GM19240 (cell line): ENCODE measurements at regions not wholly inside any gene's neighbourhood (a gene's known extent, or its start where the extent isn't known, plus 50 kb on each side); places are given as distances from the start of the nearest gene placed in this dataset.
"Not testable (repeated sequence)": the region's sequence is repeated elsewhere in the genome, so short reads cannot be mapped to it uniquely, and the experiment has no call there.

Experiments
- DNase-seq: peaks from one replicate; pipeline ENCODE4 v3.0.0; 2011; ENCODE audit warnings: low spot score; ENCODE audit not compliant: insufficient read length

DNA sequence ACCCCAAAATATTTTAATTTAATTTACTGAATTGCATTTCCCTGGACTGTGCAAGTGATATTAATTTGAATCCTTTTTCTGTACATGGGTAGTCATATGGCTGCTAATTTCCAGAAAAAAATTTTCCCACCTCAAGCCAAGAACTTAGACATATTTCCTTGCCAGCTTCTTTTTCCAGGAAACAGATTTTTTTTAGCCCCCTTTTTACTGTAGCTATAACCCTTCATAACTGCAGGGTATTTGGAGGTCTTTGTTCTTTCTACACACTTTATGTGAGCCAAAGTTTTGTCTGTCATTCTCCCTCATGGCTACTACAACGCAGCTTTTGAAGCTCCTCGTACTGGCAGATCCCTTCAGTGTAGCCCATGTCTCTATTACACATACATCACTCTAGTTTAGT, 261.2 kb upstream of the PIK3R1 start:
- no peak for DNase-seq

DNA sequence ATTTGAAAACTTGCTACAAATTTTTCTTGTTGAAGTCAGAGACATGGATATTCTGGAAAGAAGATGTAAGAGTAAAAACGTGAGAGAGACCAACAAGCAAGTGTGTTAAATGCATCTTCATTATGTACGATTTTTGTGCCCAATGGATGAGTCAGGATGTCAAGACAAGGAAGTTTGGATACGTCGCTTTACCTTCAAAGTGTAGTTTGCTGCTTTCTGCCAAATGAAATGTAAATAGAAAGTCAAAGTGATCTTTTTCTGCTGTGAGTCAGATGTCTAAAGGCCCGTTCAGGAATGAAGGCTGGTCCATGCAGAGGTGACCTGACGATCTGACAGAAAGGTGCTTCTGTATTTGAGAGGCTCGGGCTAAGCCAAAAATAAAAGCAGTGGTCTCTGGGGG, 273.1 kb upstream of the PIK3R1 start:
- DNase-seq: no peak

DNA sequence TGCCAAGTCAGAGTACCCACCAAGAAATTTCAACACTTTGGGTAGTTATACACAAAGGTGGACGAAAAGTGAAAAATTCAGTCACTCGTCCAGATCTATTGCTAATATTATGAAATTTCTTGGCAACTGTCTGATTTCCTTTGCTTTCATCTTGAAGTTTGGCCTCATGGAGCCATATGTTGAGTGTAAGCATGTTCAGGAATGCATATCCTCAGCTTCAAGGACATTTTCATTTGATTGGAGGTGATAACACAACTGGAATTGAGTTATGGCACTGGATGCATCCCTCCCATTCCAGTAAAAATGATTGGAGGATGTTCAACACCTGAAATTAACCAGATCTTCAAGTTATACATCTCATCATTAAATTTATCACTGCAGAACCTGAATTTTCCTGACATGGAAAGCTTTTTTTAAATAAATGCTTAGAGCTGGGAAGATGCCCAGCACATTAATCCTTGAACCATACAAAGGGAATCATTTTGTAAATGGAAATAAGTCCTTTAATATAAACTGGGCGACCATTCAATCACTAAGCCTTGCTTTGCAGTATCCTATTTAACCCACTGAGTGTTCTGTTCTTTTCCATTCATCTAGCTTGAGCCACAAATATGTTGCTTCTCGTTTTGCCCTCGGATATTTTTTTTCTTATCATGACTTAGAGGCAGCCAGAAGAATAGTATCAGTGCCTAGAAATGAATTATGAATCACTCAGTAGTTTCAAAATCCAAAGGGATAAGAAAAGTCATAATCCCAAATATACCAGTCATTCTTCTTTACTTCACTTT, 273.7 kb upstream of the PIK3R1 start:
- DNase-seq: no peak

DNA sequence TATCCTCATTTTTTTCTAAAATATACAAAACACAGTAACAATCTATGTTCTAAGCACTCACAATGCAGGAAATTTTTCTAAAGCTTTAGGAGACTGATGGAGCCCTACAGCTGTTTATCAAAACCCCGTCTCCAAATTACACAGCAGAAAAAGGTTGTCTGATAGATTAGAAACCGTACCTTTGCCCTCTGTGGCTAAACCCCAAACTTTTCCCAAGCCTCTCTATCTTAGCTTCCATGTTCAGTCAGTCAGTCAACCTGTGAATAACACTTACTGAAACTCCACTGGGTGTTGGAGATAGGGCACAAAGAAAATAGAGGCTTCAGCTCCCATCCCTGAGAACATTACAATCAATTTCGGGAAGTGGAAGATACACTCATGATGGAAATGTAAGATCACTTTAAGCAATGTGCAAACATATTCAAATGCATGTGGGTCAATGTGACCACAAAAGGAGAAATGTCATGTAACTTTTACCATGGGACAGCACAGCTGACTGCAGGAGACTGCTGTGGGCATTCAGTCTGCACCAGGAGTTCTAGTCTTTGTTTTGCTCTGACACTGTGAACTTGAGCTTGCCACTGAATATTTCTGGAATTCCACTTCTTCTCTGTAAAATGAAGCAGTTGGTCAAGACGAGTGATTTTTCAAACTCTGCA, 279.5 kb upstream of the PIK3R1 start:
- no peak for DNase-seq

DNA sequence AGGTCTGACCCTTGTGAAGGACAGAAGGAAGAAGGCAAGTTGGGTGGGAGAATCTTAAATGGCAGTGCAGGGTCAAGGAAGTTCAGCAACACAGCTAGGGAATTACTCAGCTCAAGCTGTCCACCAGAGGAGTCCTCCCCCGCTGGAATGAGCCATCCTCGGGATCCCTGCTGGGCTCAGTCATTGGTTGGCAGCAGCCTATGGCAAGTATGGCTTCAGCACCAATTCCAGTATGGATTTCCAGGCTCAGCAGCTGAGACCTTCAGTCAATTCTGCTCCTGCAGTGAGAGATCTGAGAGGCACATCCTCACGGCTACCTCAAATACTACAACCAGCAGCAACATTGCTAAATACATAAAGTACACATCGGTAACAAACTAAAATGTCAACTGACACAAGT, 280.6 kb upstream of the PIK3R1 start:
- DNase-seq: no peak

DNA sequence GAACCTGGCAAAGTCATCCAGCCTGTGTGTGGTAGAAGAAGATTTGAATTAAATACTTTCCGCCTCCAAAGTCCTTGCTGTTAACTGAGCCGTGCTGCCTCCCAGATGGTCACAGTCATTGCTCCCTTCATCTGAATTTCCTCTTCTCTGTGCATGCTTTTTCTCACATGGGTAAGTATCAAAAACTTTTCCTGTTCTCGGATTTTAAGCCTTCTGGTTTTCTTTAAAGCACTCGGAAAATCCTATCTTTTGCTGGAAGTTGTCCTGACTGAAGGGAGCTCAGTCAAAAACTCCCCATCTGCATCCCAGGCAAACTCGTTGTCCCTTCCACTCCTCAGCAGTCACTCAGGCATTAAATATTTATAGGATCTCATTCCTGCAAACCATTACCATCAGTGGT, 290.0 kb upstream of the PIK3R1 start:
- no peak for DNase-seq

DNA sequence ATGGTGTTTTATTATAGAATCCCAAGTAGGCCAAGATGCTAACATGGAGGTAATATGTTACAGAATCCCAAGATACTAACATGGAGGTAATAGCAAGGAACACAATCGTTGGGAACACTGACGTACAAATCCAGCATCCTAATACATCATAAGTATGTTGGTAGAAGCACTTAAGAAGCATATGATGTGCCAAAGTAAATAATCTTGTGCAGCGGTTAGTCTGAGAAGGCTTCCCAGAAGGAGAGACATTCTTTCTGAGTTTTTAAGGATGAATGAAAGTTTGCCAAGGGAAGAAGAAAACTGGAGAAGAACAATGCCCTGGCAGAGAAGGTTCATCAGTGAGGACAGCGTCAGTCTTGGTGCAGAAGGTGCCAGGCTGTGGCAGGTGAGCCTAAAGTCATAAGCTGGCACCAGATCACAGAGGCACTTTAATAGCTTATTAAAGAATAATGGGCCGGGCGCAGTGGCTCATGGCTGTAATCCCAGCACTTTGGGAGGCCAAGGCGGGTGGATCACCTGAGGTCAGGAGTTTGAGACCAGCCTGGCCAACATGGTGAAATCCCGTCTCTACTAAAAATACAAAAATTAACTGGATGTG, 294.5 kb upstream of the PIK3R1 start:
- no peak for DNase-seq

DNA sequence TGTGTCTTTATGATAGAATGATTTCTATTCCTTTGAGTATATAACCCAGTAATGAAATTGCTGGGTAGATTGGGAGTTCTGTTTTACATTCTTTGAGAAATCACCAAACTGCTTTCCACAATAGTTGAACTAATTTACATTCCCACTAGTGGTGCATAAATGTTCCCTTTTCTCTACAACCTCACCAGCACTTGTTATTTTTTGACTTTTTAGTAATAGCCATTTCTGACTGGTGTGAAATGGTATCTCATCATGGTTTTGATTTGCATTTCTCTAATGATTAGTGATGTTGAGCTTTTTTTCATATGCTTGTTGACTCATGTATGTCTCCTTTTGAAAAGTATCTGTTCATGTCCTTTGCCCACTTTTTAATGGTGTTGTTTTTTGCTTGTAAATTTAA, 296.0 kb upstream of the PIK3R1 start:
- not testable (repeated sequence) for DNase-seq

DNA sequence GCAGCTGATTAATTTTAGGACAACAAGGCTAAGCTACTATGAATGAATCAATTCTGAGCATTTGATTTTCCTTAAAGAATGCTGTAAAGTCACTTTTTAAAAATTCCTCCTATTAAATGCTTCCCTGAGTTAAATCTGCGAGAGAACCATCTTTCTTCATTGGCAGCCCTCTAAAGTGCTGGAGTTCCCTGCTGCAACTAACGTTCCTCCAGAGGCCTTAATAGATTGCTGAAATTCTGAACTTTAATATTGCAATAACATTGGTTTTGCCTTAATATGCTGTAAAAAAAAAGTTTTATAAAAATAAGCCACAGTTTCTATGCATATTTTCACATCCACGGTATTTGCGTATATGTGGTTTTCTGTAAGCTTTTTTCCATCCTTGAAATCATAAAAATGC, 298.0 kb upstream of the PIK3R1 start:
- no peak for DNase-seq

DNA sequence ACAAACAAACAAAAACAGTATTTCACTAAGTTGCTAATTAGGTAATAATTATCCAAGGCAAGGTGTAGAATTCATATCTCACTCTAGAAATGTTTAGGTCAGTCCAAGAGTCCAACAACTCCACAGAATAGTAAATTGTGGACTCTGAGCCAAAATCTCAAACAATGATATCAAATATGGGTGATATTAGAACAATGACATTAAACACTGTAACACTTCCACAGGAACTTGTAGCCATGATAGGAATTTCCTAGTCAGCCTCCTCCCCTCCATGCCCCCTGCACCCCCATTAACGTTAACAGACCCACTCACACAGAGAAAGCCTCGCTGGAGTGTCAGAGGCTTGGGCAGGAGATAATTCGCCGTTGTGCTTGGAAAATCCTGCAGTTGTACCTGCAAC, 305.0 kb upstream of the PIK3R1 start:
- DNase-seq: no peak

DNA sequence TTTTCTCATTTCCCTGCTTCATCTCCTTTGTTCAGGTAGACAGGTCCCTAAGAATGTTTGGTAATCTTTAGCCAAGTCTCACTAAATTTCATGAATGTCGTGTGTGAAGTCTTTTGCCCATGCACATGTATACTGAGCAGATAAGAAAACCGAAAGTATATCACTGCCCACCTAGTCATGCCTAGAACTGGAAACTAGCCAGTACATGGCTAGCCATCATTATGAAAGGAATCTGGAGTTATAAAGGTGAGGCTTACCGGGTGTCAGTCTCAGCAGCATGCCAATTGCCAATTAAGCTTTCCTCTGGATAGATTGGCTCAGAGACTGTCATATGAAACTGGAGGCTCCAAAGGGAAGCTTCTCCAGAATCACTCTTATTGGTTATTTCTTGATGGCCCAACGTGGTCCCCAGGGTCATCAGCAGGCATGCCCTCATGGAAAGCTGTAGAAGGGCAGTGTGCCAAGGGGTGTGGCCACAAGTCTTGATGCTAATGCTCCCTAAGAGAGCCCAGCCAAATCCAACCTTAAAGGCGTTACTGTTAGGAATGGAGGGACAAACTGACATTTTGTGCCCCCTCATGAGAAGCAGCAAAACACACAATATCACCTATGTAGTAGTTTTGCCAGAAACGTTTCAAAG, 307.3 kb upstream of the PIK3R1 start:
- DNase-seq: no peak

DNA sequence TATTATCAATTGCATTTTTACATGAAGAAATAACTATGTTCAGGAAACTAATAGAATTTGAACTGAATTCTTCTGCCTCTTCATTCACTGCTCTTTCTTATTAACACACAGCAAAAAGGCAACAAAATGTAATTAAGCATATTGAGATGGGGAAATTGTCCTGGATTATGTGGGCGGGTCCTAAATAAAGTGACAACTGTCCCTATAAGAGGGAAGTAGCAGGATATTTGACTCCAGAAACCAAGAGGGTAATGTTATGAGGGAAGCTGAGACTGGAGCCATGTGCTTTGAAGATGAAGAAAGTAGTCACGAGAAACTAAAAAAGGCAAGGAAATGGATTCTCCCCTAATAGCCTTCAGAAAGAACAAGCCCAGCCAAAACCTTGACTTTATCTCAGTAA, 311.2 kb upstream of the PIK3R1 start:
- DNase-seq: no peak

DNA sequence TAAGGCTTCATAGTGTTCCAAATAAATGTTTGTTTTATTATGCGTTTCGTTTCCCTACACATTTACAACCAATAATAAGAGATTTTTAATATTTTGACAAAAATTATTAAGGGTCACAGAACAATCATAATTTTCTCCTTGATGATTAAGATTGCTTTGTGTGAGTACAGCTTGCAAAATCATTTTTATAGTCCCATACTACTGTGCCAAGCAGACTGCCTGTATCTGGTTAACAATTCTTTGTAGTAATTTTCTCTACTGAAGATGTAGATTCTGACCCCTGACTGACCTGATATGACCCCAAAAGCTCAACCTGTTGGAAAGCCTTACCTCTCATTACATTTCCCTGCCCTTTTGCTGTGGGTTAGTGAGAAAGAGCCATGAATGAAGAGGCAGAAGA, 311.9 kb upstream of the PIK3R1 start:
- no peak for DNase-seq

DNA sequence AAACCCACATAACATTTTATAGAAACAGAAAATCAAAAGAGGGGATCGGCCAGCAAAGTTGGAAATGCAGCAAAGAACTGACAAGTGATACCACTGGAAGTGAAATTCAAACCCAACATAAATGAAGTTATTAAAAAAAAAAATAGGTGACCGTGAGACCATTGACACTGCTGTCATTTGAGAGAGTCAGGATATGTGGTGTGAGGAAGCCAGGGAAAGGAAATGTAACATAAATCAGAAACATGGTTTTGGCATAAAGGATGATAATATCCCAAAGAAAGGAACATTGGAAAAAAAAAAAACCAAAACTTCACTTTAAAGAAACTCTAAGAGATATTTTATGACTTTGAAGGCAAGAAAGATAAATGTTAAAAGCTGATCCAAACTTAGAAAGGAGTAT, 312.4 kb upstream of the PIK3R1 start:
- DNase-seq: no peak

DNA sequence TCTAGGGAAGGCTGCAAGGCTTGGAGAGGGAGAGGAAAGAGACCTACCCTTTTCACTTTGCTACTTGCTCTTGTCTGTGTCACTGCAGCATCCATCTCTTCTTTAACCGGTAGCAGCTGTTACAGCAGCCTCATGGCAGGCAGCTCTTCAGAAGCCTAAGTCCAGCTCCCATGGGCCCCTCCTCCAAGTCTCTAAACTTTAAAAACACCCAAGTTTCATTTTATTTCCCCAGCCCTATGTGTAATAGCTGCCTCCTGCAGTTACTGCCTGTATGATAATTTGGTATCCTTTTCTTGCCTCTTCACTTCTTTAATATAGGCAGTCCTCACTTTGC, 313.1 kb upstream of the PIK3R1 start:
- DNase-seq: no peak

DNA sequence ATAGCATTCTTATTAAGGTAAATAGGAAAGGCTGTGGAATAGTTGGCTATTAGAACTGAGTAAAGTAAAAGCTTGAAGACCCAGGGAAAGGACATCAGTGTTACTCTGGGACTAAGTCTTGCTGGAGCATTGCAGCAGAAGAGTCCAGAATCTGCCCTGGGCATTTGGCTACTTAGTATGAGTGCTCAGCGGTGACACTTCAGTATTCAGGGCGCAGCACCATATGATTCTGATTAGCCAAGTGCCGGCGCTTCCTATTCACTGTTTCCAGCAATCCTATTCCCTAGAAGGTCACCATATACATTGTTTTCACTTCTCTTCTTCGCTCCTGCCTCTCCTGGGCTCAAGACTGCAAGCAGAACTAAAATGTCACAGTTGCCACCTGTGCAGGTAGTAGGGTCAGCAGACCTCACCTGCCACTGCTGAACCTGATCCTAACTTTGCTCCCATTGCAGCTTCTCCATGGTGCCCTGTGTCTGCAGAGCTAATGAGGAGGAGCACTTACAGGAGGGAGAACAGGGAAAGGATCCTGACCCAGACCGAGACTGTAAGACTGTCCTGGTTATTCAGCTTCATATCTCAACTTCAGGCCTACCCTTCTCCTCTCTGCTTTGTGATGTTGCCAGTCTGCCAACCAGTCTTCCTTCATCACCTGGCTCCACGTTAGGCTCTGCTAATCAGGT, 313.6 kb upstream of the PIK3R1 start:
- no peak for DNase-seq

DNA sequence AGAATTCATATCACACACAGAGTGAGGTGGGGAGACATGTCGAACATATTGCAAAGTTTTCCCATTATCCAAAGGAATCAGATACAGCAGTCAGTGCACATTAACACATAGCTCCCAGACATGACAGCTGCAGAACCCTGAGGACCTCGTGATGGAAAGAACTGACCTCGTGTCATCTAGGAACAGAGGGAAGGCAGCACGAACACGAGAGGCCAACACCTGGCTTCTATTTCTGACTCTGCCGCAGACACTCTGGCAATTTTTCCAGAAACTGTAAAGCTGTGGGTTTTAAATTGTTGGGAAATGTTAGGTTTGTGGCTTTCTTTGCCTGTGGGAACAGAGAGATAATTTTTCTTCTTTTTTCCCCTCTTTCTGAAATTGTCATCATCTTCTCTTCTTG, 315.0 kb upstream of the PIK3R1 start:
- DNase-seq: no peak

DNA sequence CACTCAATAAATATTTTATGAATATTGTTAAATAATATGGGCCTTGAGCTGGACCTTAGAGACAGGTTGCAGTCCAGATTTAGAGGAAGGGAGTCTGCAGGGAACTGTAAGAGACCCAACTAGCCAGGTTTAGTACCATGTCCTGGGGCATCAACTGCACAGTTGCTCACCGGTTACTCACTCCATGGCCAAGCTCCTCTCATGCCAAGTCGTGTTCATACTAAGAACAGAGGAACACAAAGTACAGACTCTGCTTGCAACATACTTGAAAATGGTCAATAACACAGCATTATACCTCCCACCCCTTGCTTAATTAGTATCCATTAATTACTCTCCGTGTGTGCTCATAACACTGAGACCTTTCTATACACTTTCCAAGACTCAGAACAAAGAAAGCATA, 317.6 kb upstream of the PIK3R1 start:
- no peak for DNase-seq

DNA sequence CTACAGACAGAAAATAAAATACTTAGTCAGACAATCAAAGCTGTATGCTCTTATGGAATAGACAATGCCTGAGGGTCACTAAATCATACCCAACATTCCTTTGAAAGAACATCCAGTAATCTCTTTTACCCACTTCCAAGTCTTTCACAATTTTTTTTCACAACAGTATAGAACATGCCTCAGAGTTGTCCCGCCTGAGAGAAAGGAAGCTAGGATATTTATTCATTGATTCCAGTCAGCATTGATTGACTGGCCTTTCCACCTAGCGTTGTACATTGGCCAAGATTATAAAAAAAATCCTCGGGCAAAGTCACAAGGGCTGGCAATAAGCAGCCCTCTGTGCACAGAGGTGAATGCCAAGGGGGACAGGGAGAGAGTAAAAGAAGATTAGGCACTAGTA, 318.1 kb upstream of the PIK3R1 start:
- no peak for DNase-seq

DNA sequence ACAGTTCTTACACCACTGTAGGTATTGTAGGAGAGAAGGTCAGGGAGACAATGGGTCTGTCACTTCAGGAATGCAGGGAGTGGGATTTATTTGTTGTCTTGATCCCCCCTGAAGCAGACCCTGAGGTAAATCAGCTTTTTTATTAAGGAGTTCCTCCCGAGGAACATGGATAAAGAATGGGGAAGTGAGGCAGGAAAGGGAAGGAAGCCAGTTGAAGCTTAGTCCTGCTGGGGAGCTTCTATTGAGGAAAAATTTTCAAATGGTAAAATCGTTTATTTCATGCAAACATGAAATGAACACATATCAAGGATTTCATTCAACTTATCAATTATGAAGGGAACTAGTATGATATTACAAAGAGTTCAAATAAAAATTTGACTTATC, 318.6 kb upstream of the PIK3R1 start:
- DNase-seq: no peak

DNA sequence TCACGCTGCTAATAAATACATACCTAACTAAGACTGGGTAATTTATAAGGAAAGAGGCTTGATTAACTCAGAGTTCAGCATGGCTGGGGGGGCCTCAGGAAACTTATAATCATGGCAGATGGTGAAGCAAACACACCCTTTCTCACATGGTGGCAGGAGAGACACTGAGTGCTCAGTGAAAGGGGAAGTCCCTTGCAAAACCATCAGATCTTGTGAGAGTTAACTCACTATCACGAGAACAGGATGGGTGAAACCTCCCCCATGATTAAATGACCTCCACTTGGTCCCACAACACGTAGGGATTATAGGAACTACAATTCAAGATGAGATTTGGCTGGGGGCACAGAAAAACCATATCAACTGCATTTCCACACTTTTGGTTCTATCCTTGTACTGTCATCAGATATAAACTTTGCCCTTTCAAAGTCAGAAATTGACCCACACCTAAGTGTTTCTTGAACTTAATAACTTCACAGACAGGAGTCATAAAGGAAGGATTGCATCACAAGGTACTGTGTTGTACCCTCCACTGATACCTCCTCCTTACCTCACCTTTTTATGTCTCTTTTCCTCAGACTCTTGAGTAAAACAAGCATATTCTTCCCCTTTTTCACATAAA, 319.1 kb upstream of the PIK3R1 start:
- DNase-seq: no peak

DNA sequence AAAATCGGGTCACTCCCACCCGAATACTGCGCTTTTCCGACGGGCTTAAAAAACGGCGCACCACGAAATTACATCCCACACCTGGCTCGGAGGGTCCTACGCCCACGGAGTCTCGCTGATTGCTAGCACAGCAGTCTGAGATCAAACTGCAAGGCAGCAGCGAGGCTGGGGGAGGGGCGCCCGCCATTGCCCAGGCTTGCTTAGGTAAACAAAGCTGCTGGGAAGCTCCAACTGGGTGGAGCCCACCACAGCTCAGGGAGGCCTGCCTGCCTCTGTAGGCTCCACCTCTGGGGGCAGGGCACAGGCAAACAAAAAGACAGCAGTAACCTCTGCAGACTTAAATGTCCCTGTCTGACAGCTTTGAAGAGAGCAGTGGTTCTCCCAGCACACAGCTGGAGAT, 325.7 kb upstream of the PIK3R1 start:
- DNase-seq: not testable (repeated sequence)
